SW 1271 (cell line): ENCODE measurements at regions not wholly inside any gene's neighbourhood (a gene's known extent, or its start where the extent isn't known, plus 50 kb on each side); places are given as distances from the start of the nearest gene placed in this dataset.

Experiments used
- DNase-seq, 2 experiments: peaks; one replicate each; lab custom pipeline; 2025; lab: John Stamatoyannopoulos, UW

GRCh38 chr12:94031763-94032162, 116.6 kb upstream of the PLXNC1 start:
- no peak for DNase-seq

- DNase-seq: no peak
Observed at GRCh38 chr12:94032368-94032767, 116.0 kb upstream of the PLXNC1 start.

GRCh38 chr12:94033101-94033500, 115.3 kb upstream of the PLXNC1 start:
- no peak for DNase-seq

- DNase-seq: no peak
Observed at GRCh38 chr12:94033784-94034183, 114.6 kb upstream of the PLXNC1 start.

GRCh38 chr12:94037444-94037843, 110.9 kb upstream of the PLXNC1 start:
- DNase-seq: no peak

- DNase-seq: no peak
Observed at GRCh38 chr12:94038605-94039004, 109.8 kb upstream of the PLXNC1 start.

- no peak for DNase-seq
Observed at GRCh38 chr12:94039199-94039840, 109.1 kb upstream of the PLXNC1 start.

- DNase-seq: no peak
Observed at GRCh38 chr12:94039914-94040313, 108.5 kb upstream of the PLXNC1 start.

- DNase-seq: no peak
Observed at GRCh38 chr12:94041850-94042249, 106.5 kb upstream of the PLXNC1 start.

GRCh38 chr12:94042321-94042720, 106.1 kb upstream of the PLXNC1 start:
- no peak for DNase-seq

- no peak for DNase-seq
Observed at GRCh38 chr12:94046626-94047410, 101.6 kb upstream of the PLXNC1 start.

- DNase-seq: no peak
Observed at GRCh38 chr12:94047781-94048567, 100.4 kb upstream of the PLXNC1 start.

GRCh38 chr12:94048757-94049156, 99.6 kb upstream of the PLXNC1 start:
- no peak for DNase-seq

GRCh38 chr12:94049718-94050117, 98.7 kb upstream of the PLXNC1 start:
- DNase-seq: no peak

GRCh38 chr12:94053676-94054075, 94.7 kb upstream of the PLXNC1 start:
- no peak for DNase-seq

GRCh38 chr12:94055528-94055927, 92.8 kb upstream of the PLXNC1 start:
- DNase-seq: no peak

- DNase-seq: no peak
Observed at GRCh38 chr12:94056419-94057158, 91.8 kb upstream of the PLXNC1 start.

GRCh38 chr12:94057262-94058151, 90.9 kb upstream of the PLXNC1 start:
- DNase-seq: no peak

GRCh38 chr12:94059394-94060368, 88.7 kb upstream of the PLXNC1 start:
- DNase-seq: no peak

GRCh38 chr12:94062194-94062593, 86.2 kb upstream of the PLXNC1 start:
- no peak for DNase-seq
